GM12878 (cell line): ENCODE measurements at regions not wholly inside any gene's neighbourhood (a gene's known extent, or its start where the extent isn't known, plus 50 kb on each side); places are given as distances from the start of the nearest gene placed in this dataset.

Source experiments
- MXI1 ChIP-seq: fragments of 150-350 bp; IDR thresholded peaks from 2 replicates; pipeline ENCODE4 v1.6.1; 2011; ENCODE audit warnings: low read depth, mild to moderate bottlenecking, inconsistent platforms, low read length, improper control_type of control experiment
- POLR2AphosphoS2 ChIP-seq: IDR thresholded peaks from 2 replicates; pipeline ENCODE4 v1.6.1; 2011; ENCODE audit warnings: low read depth, mild to moderate bottlenecking, low read length, improper control_type of control experiment, moderate library complexity

GRCh38 chr13:21974741-21975140, 303.9 kb downstream of the FGF9 start:
- TF ChIP-seq MXI1 (no peak), POLR2AphosphoS2 (no peak)
